Liver (tissue), 7 donors: ENCODE measurements at regions not wholly inside any gene's neighbourhood (a gene's known extent, or its start where the extent isn't known, plus 50 kb on each side); places are given as distances from the start of the nearest gene placed in this dataset.

Experiments used
- DNase-seq: peaks from one replicate; pipeline ENCODE4 v3.0.0-alpha.2; 2017; ENCODE audit warnings: low spot score
- H3K27ac ChIP-seq, 2 donors: one replicate each; pipeline ENCODE4 v1.7.0; 2013; ENCODE audit warnings: inconsistent platforms in 2 of 2, low read length in 2 of 2, control low read depth in 1 of 2, low read depth in 1 of 2, mild to moderate bottlenecking in 1 of 2
- H3K27me3 ChIP-seq, 4 donors: one replicate each; pipeline versions ENCODE4 v1.6.1 to v1.7.0; 2013; ENCODE audit warnings: low read length in 3 of 4, inconsistent platforms in 1 of 4, mild to moderate bottlenecking in 1 of 4, moderate library complexity in 1 of 4; ENCODE audit not compliant: control insufficient read depth in 4 of 4, insufficient read depth in 4 of 4
- H3K36me3 ChIP-seq, 4 donors: one replicate each; pipeline versions ENCODE4 v1.6.1 to v1.7.0; 2013; ENCODE audit warnings: low read length in 3 of 4, mild to moderate bottlenecking in 3 of 4, low read depth in 1 of 4, moderate library complexity in 1 of 4; ENCODE audit not compliant: control insufficient read depth in 4 of 4, insufficient read depth in 3 of 4
- H3K4me1 ChIP-seq, 4 donors: one replicate each; pipeline versions ENCODE4 v1.6.1 to v1.7.0; 2013; ENCODE audit warnings: low read length in 3 of 4, mild to moderate bottlenecking in 3 of 4, moderate library complexity in 1 of 4; ENCODE audit not compliant: control insufficient read depth in 4 of 4, insufficient read depth in 4 of 4
- H3K4me3 ChIP-seq, 3 donors: one replicate each; pipeline versions ENCODE4 v1.6.1 to v1.7.0; 2013; ENCODE audit warnings: low read length in 3 of 3, control low read depth in 1 of 3, low read depth in 1 of 3, mild to moderate bottlenecking in 1 of 3
- H3K9ac ChIP-seq, 2 donors: one replicate each; pipeline ENCODE4 v1.7.0; 2013; ENCODE audit warnings: low read length in 2 of 2, mild to moderate bottlenecking in 2 of 2, moderate library complexity in 2 of 2, control low read depth in 1 of 2, low read depth in 1 of 2
- H3K9me3 ChIP-seq, 4 donors: one replicate each; pipeline versions ENCODE4 v1.6.1 to v1.7.0; 2013; ENCODE audit warnings: low read length in 3 of 4; ENCODE audit not compliant: control insufficient read depth in 4 of 4
- ATF3 ChIP-seq: IDR thresholded peaks from 2 replicates; pipeline ENCODE4 v1.6.1; 2016; ENCODE audit warnings: antibody characterized with exemption
- EGR1 ChIP-seq, 2 donors: IDR thresholded peaks; 2 replicates each; pipeline ENCODE4 v1.6.1; 2016 to 2018; ENCODE audit warnings: antibody characterized with exemption in 2 of 2, low read depth in 2 of 2
- FOXA1 ChIP-seq: IDR thresholded peaks from 2 replicates; pipeline ENCODE4 v1.6.1; 2016; ENCODE audit warnings: antibody characterized with exemption
- FOXA2 ChIP-seq: IDR thresholded peaks from 2 replicates; pipeline ENCODE4 v1.6.1; 2016; ENCODE audit warnings: antibody characterized with exemption
- GABPA ChIP-seq, 2 donors: IDR thresholded peaks in 1 of 2; conservative IDR thresholded peaks in 1 of 2; 2 replicates each; pipeline ENCODE4 v1.6.1; 2016; ENCODE audit warnings: antibody characterized with exemption in 2 of 2, mild to moderate bottlenecking in 1 of 2, moderate library complexity in 1 of 2
- HNF4G ChIP-seq: IDR thresholded peaks from 2 replicates; pipeline ENCODE4 v1.6.1; 2016; ENCODE audit warnings: antibody characterized with exemption
- JUND ChIP-seq, 2 donors: IDR thresholded peaks; 2 replicates each; pipeline ENCODE4 v1.6.1; 2016; ENCODE audit warnings: antibody characterized with exemption in 2 of 2
- MAX ChIP-seq: IDR thresholded peaks from 2 replicates; pipeline ENCODE4 v1.6.1; 2016; ENCODE audit warnings: antibody characterized with exemption
- NR2F2 ChIP-seq: IDR thresholded peaks from 2 replicates; pipeline ENCODE4 v1.6.1; 2016; ENCODE audit warnings: antibody characterized with exemption
- RAD21 ChIP-seq, 2 donors: IDR thresholded peaks; 2 replicates each; pipeline ENCODE4 v1.6.1; 2016; ENCODE audit warnings: antibody characterized with exemption in 2 of 2, mild to moderate bottlenecking in 2 of 2
- REST ChIP-seq: IDR thresholded peaks from 2 replicates; pipeline ENCODE4 v1.6.1; 2016; ENCODE audit warnings: antibody characterized with exemption, mild to moderate bottlenecking
- SP1 ChIP-seq: IDR thresholded peaks from 2 replicates; pipeline ENCODE4 v1.6.1; 2018; ENCODE audit warnings: antibody characterized with exemption, mild to moderate bottlenecking
- TAF1 ChIP-seq: conservative IDR thresholded peaks from 2 replicates; pipeline ENCODE4 v1.6.1; 2016; ENCODE audit warnings: antibody characterized with exemption, mild to moderate bottlenecking
- YY1 ChIP-seq: IDR thresholded peaks from 2 replicates; pipeline ENCODE4 v1.6.1; 2016; ENCODE audit warnings: antibody characterized with exemption, mild to moderate bottlenecking
- ZBTB33 ChIP-seq: IDR thresholded peaks from 2 replicates; pipeline ENCODE4 v1.6.1; 2016; ENCODE audit warnings: antibody characterized with exemption
- WGBS: extraction: QIAGEN DNeasy Blood & Tissue Kit; methylation state at CpG from one replicate; pipeline ENCODE4 v1.1.7; 2013; 5-methylcytosine and 5-hydroxymethylcytosine counted together
- donor health status: healthy.
- donor health status: healthy.
- donor health status: healthy.
- donor health status: healthy.

GRCh38 chr13:53642306-53642705 is 613.7 kb downstream of the OLFM4 start:
- TF ChIP-seq SP1 (no peak), NR2F2 (no peak), HNF4G (no peak), EGR1 (IDR thresholded peaks at IDR 0.05; ENCODE audit: low read depth in 2 of 2) (no peak), FOXA1 (no peak), ZBTB33 (no peak), RAD21 (IDR thresholded peaks at IDR 0.05) (no peak)
- WGBS: 61% methylated on average over 3 of the region's 3 CpGs
- no peaks in the 10 kb centered on the region for H3K9me3 ChIP-seq

GRCh38 chr13:53648673-53649072 is 620.1 kb downstream of the OLFM4 start:
- Histone ChIP-seq H3K9me3 (no peaks in the 10 kb centered on the region), H3K9ac (no peak overlapping the region), H3K27me3 (no peaks in the 10 kb centered on the region), H3K4me1 (no peaks in the 10 kb centered on the region), H3K27ac (no peak overlapping the region), H3K36me3 (no peaks in the 10 kb centered on the region), H3K4me3 (no peak overlapping the region)
- DNase-seq: no peak
- TF ChIP-seq FOXA2 (no peak), REST (no peak), EGR1 (IDR thresholded peaks at IDR 0.05; ENCODE audit: low read depth in 2 of 2) (no peak), HNF4G (no peak), GABPA (IDR thresholded peaks at IDR 0.05 in 1 of 2, conservative IDR thresholded peaks at IDR 0.05 in 1 of 2) (no peak), JUND (IDR thresholded peaks at IDR 0.05) (no peak), ATF3 (no peak), RAD21 (IDR thresholded peaks at IDR 0.05) (no peak), YY1 (no peak), NR2F2 (no peak), SP1 (no peak), FOXA1 (no peak), TAF1 (no peak), MAX (no peak)
- WGBS: 78% methylated on average over 3 of the region's 3 CpGs

More at GRCh38 chr13:53642306-53642705, 613.7 kb downstream of the OLFM4 start:
- Histone ChIP-seq H3K9ac (no peak overlapping the region), H3K4me3 (no peak overlapping the region), H3K27ac (no peak overlapping the region), H3K36me3 (no peaks in the 10 kb centered on the region), H3K27me3 (no peaks in the 10 kb centered on the region), H3K4me1 (no peaks in the 10 kb centered on the region)
- DNase-seq: no peak
